Mucosa of gallbladder (tissue), 1 donor: ENCODE measurements at regions not wholly inside any gene's neighbourhood (a gene's known extent, or its start where the extent isn't known, plus 50 kb on each side); places are given as distances from the start of the nearest gene placed in this dataset.
"Not testable (repeated sequence)": the region's sequence is repeated elsewhere in the genome, so short reads cannot be mapped to it uniquely, and the experiment has no call there.

ENCODE experiments used
- DNase-seq: peaks from one replicate; pipeline ENCODE4 v3.0.0-alpha.2; 2020; ENCODE audit warnings: low spot score
- donor health status: DM: no; HTN: no; CAD: no.

DNA sequence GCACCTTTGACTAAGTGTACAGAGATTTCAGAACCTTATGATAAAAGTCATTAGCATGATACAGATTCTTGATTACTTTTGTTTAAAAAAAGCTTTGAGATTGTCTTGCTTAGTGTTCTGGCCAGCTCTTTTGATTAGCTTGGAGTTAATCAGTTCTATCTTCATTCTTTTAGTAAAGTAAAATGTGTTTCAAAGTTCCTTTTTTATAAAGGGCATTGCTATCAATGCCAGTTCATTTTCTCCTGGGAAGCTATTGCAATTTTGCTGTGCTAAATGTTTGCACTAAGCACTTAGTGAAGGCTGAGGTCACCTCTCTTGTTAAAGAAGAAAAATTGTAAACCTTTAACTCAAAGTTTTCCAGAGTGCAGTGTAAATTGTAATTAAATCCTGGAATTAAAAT, 946.7 kb upstream of the TMPRSS15 start:
- DNase-seq = no peak

DNA sequence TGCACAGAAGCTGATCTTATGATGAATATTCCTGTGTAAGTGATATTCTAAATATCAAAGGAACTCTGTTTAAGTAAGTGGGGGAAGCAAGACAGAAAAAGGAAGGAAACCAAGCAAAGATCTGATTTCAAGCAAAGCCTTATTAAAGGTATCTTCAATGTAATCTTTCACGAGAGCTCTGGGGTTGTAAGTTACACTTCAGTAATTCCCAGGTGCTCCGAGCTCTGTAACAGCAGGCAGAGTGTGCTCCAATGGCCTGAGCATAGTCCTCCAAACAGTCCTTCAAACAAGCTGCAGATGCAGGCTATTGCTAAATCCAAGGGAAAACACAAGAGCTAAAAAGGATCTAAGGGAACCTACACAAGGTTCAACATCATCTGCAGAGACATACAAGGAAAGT, 949.7 kb upstream of the TMPRSS15 start:
- no peak for DNase-seq

DNA sequence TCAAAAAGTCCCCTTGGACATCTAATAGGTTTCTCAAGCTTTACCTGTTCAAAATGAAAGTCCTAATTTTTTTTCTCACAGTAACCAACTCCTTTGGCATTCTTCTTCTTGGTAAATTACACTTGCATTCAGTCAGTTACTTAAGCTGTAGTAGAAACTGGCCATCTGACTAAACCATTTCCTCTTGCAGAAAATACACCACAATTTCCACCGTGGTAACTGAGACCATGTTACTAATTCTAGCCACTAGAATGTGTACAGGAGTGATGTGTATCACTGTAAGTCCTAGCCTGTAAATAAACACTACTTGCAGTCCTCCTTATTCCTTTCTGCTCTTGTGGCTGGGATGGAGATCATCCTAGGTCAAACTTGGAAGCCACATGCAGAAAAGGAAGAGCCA, 965.4 kb upstream of the TMPRSS15 start:
- DNase-seq = no peak

DNA sequence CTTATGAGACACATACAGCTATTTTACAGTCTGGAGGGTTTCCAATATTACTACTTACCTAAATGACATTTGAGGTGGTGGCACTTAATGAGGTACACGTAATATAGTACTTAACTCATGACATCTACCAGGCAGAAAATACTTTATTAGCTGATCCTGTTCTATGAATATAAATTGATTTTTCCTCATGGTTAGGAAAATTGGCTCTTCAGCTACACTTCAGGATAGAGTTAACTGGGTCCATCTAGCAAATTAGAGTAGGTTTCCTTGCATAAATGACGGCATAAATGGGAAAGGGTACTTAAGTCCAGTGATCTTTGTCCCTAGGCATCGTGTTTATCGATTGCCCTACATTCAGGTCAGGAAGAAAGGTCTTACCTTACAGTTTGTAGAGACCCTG, 988.8 kb upstream of the TMPRSS15 start:
- DNase-seq = no peak

DNA sequence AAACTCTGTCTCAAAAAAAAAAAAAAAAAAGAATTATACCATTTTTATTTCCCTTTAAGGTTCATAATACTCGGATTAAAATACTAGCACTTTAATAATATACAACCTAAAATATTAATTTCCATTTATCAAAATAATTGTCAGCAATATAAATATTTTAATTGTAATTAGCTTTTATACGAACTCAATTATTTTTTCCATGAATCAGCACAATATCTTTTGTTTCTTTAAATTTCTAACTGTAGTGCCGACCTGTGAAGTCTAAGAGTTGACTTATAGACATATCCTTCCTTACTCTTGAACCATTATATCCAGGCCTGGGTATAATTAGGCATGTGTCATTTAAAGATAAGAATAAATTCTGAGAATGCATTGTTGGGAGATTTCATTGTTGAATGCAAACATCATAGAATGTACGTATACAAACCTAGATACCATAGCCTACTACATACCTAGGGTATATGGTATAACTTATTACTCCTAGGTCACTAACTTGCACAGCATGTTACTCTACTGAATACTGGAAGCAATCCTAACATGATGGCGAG, 996.7 kb upstream of the TMPRSS15 start:
- DNase-seq = no peak

DNA sequence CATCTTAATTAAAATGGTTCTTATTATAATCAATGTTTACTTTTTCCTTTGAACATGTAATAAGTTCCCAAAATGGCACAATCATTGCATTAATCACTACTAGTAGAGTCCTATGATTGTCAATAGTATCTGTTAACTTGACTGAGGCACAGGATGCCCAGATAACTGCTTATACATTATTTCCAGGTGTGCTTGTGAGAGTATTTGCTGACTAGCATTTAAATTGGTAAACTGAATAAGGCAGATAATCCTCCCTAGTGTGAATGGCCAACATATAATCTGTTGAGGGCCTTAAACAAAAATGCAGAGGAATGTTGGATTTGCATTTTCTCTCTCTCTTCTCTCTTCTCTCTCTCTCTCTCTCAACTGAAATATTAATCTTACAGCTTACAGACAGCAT, 999.3 kb upstream of the TMPRSS15 start:
- no peak for DNase-seq

DNA sequence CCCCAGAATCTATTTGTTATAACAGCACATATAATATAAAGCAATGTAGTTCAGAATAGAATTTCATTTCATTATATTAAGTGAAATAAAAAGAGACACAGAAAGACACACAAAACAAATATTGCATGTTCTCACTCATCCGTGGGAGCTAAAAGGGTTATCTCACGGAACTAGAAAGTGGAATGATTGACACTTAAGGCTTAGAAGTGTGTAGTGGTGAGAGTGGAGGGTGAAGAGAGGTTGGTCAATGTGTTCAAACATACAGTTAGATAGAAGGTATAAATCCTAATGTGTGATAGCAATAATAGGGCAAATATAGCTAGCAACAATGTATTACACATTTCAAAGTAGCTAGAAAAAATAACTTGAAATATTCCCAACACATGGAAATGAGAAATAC, 1001.7 kb upstream of the TMPRSS15 start:
- DNase-seq = no peak

DNA sequence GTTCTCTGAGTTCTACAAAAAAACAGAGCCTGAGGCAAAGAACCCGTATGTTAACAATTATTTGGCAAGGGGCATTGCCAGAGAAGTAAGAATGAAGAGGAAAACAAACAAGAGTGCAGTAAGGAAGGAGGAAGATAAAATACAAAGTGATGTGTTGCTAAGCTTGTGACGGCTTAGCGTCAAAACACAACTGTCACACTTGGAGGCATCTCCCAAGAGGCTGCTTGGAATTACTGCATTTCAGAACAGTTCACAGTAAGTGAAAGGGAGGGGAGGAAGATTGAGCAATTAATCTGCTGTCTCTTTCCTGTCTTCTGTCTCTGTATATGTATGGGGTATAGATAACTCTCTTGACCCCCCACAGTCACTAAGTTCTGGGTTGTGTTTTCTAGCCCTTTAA, 1017.0 kb upstream of the TMPRSS15 start:
- no peak for DNase-seq

DNA sequence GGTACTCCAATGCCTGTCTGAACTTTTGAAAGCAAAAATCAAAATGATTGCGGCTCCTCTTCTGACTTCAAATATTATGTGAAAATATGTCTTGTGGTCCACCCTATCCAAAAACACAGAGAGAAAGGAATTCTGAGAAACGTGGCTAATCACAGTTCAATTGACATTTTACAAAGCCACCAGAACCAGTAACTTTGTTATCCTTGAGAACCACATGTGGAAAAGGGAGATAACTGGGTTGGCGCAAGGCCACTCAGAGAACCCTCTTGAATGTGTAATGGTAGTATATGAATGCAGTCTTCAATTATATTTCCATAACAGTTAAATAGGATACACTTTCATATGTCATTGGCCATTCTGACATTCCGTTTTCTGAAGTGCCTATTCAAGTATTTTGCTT, 1030.0 kb upstream of the TMPRSS15 start:
- no peak for DNase-seq

DNA sequence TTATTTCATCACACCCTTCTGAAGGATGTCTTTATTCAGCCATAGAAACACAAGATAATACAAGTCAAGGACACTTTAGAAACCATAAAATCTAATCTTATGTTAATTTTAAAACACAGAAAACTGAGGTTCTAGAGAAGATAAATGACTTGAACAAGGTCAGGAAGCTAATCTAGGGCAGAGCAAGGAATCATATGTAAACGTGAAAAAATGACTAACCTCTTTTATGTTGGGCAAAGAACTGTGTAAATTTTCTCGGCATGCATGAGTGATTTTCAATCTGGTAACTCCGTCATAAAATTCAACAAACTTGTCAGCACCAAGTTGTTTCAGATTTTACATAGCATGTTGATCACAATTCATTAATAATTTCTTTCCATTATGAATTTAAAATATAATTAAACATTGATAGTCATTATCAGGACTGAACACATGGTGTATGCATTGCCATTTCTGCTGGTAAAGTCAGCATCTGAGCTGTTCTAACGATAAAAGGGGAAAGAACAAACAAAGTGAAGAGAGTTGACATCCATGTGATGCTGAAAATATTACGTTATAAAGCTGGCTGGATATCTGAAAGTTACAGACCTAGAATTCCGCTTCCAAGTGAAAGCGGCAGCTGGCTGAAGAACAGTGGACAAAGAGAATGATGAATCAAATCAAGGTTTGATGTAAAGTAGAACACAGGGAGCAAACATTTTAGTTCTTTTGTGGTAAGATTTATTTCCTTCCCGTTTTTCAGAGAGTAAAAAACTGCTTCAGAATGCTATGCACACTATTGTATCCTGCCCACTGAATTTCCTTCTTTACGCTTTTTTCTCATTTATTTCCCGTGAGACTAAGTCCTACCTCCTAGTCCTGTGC, 1037.4 kb upstream of the TMPRSS15 start:
- DNase-seq = no peak

DNA sequence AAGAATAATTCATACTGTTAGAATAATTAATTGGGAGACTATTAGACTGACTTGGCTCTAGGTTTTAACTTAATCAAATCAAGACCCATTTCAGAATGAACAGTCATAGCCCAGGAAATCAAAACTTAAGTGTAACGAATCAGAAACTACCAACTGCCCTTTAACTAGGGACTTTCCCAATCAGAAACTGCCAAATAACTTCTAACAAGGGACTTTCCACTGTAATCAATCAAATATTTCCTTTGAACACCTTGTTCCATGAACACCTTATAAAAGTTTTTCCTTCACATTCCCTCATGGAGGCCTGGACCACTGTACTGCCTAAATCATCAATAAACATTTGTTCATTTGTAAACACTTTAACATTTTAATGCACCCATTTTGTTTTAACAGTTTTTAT, 1054.7 kb upstream of the TMPRSS15 start:
- DNase-seq = no peak

DNA sequence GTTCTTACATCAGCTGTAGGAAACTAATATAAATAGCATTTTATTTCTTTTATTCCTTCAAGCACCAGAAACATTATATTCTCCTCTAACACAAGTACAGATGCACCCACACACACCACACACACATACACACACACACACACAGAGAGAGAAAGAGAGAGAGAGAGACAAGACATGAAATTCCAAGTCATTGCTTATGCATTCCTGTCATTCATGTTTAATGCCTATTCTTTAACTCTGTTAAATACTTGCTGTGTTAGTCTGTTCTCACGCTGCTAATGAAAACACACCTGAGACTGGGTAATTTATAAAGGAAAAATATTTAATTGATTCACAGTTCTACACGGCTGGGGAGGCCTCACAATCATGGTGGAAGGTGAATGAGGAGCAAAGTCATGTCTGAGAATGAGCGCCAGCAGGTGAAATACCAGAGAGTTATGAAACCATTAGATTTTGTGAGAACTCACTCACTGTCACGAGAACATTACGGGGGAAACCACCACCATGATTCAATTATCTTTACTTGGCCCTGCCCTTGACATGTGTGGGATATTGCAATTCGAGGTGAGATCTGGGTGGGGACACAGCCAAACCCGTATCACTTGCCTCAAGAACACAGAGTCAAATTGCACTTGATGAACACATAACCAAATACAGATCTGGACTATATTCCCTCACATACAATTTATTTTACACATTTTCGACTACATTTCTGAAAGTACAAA, 1058.1 kb upstream of the TMPRSS15 start:
- DNase-seq = no peak

DNA sequence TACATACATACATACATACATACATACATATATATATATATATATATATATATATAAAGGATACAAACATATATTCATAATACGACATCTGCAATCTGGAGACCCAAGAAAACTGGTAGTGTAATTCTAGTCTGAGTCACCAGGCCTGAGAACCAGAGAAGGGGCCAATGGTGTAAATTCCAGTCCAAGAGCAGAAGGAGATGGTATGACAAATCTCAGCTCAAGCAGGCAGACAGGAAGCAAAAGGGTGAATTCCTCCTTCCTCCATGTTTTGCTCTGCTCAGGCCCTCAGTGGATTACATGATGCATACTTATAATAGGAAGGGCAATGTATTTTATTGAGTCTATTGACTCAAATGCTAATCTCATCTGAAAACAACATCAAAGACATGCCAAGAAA, 1060.4 kb upstream of the TMPRSS15 start:
- no peak for DNase-seq

DNA sequence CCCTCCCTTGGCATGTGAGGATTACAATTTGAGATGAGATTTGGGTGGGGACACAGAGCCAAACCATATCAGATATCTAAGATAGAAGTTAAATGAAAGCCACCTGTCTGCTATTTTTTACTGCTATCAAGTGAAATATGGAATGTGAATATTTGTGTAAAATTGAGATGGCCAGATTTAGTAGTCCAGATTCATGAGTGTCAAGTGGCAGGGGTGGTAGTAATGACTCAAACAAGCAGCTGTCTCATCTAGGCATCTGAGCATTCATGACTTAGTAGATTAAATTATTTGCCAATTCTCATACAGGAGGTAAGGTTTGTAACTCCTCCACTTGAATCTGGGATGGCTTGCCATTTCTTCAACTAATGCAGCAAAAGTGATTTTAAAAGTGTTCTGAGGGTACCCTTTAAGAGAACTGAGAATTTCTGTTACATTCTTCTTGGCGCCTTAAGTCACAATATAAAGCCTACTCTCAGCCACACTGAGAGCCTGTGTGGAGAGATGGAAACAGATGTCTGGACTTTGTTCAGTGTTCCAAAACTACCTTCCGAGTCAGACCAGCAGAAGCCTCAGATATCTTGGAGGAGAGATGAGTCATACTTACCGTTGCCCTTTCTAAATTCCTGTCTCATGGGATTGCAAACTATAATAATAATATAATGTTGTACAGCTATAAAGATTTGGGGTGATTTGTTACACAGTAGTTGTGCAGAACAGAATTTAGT, 1065.6 kb upstream of the TMPRSS15 start:
- DNase-seq = no peak

DNA sequence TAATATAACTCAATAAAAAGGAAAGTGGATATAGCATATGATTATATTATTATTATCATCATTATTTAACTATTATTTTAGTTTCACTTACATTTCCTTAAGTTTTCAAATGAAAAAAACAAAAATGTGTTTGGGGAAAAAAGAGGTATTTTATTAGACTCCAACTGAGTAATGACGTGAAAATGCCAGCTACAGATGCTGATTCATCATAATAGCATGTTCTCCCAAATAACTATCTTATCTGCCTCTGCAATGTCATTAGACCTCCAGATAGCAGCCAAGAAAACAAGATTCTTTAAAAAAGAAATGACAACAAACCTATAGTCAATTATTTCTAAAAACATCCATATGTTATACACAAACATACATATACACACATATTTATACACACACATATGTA, 1071.9 kb upstream of the TMPRSS15 start:
- DNase-seq = no peak

DNA sequence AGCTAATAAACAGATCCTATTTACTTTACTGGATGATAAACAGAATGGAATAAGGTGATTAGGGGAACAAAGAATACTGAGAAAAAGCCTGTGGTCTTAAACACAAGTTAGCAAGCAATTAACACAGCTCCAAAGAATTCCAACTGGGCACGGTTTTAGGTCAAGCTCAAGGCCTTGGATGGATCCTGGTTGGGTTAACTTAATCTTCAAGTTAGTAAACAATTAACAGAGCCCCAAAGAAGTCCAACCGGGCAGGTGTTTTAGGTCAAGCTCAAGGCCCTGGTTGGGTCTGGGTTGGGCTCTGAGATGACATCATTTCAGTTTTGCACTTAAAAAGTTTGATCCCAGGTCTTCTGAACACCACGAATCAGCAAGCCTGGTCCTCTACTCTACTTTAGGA, 1086.3 kb upstream of the TMPRSS15 start:
- DNase-seq = peak; percentile 20

DNA sequence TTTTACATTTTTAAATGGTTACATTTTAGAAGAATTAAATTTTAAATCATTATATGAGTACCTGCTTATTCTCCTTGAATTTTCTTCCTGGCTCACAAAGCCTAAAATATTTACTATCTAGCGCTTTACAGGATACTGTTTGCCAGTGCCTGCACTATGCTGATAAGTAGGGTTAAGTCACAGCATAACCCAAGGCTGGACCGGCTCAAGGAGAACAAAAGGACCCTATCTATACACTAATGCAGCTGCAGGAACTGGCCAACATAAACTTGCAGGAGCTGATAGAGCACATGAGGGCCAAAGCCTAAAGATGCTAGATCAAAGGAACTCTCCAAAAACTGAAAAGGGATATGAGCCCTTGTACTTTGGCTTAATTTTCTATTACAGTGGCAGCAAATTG, 1086.9 kb upstream of the TMPRSS15 start:
- no peak for DNase-seq

DNA sequence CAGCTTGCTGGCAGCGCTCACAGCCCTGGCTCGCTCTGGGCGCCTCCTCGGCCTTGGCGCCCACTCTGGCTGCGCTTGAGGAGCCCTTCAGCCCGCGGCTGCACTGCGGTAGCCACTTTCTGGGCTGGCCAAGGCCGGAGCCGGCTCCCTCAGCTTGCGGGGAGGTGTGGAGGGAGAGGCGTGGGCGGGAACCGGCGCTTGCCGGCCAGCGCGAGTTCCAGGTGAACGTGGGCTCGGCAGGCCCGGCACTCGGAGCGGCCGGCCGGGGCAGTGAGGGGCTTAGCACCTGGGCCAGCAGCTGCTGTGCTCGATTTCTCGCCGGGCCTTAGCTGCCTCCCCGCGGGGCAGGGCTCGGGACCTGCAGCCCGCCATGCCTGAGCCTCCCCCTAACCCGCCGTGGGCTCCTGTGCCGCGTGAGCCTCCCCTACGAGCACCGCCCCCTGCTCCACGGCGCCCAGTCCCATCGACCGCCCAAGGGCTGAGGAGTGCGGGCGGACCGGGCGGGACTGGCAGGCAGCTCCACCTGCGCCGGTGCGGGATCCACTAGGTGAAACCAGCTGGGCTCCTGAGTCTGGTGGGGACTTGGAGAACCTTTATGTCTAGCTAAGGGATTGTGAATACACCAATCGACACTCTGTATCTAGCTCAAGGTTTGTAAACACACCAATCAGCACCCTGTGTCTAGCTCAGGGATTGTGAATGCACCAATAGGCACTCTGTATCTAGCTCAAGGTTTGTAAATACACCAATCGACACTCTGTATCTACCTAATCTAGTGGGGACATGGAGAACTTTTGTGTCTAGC, 1090.1 kb upstream of the TMPRSS15 start:
- not testable (repeated sequence) for DNase-seq

DNA sequence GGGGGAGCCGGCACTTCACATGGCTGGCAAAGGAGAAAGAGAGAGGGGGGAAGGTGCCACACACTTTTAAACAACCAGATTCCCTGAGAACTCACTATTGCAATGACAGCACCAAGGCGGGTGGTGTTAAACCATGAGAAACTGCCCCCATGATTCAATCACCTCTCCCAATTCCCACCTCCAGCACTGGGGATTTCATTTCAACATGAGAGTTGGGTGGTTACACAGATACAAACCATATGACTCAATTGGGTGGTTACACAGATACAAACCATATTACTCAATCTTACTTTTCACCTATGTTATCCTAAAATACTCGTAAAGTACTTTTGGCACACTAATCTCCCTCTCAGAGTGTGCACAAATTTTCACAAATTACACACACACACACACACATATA, 1097.5 kb upstream of the TMPRSS15 start:
- DNase-seq = no peak

DNA sequence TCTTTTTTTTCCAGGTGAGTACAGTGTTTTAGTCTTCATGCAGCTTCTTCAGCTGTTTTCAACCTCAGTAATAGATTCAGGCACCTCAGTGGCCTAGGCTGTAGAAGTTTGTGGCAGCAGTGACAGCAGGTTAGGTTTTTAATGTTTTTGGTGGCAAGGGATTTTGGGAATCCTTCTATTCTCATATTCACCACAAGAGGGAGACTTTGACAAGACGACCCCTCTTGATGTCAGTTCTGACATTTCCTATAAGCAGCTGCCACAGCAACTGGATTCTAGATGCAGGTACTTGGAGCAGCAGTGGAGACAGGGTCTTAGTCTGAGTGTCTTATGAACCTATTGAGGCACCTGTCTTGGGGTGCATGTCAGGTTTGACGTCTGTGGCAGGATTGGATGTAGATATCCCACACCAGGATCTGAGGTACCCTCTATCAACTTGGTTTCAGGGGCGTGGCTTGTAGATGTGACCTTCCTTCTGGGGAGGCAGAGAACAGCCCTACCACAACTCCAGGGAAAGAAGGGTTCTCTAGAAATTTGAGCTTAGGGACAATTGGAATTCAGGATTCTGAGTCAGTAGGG, 1104.2 kb upstream of the TMPRSS15 start:
- DNase-seq = no peak

DNA sequence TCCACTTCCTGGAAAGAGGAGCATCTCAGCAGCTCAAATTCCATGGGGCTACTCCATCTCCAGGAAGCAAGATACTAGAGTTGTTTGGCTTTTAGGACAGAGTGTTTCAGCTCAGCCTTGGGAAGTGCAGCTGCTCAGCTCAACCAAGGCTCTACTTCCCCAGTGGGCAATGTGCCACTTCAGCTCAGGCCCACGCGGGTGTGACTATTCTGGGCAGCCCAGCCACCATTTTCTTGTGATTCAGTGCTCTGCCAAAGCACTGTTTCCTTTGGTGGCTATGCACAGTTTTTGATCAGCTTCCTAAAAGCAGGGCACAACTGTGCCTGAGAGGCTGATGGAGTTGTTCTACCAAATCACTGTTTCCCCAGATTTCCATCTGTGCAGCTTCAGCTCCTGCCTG, 1104.9 kb upstream of the TMPRSS15 start:
- DNase-seq = no peak
